ENCODE measurements at regions not wholly inside any gene's neighbourhood (a gene's known extent, or its start where the extent isn't known, plus 50 kb on each side); places are given as distances from the start of the nearest gene placed in this dataset.

DNA sequence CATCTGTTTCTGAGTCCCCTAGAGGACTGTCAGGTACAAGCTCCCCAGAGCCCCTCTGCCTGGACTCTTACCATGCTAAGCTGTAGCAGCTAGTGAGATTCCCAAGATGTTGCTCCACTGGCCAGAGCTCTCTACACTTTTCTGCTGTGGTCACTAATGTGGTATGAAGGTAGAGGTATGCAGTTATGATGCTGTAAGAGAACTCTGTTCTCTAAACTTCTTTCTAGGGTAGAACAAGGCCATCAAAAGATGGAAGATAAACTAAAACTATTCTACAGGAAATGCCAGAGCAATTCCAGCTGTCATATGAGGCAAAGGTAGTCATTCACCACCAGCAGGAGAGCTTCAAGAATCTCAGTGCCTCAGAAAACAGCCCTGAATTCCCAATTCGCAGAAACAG, 517.4 kb upstream of the ARRDC4 start:
- H3K36me3 ChIP-seq (ENCODE audit: control insufficient read depth, insufficient read depth, low read length) = no peaks in the 10 kb centered on the region
- H3K4me3 ChIP-seq (replicated peaks; ENCODE audit: low read depth, low read length) = no peak overlapping the region
- no peaks in the 10 kb centered on the region for H3K27me3 ChIP-seq (replicated peaks; ENCODE audit: control insufficient read depth, insufficient read depth, low read length)
- TF ChIP-seq, protein P1, sequence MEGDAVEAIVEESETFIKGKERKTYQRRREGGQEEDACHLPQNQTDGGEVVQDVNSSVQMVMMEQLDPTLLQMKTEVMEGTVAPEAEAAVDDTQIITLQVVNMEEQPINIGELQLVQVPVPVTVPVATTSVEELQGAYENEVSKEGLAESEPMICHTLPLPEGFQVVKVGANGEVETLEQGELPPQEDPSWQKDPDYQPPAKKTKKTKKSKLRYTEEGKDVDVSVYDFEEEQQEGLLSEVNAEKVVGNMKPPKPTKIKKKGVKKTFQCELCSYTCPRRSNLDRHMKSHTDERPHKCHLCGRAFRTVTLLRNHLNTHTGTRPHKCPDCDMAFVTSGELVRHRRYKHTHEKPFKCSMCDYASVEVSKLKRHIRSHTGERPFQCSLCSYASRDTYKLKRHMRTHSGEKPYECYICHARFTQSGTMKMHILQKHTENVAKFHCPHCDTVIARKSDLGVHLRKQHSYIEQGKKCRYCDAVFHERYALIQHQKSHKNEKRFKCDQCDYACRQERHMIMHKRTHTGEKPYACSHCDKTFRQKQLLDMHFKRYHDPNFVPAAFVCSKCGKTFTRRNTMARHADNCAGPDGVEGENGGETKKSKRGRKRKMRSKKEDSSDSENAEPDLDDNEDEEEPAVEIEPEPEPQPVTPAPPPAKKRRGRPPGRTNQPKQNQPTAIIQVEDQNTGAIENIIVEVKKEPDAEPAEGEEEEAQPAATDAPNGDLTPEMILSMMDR (IDR thresholded peaks at IDR 0.05; ENCODE audit: insufficient read depth, low read length, poor library complexity, severe bottlenecking) = no peak
- DNase-seq (ENCODE audit: extremely low read depth, insufficient read length) = no peak

DNA sequence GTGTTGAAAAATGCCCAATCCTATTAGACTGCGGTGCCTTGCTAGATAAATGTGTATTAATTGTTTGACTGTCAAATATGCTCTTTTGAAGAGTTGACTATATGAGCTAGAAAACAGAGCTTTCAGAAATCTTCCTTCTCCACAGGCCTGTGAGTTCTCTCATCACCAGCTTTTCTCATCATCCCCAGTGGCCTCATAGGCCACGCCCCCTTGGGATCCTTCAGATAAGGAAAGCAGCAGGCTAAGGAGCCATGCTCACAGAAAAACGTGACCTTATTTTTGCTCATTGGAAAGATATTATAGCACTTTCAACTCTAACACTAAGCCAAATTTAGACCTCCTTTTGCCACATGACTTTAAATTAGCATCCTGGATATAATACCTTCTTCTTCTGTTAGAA, 514.4 kb upstream of the ARRDC4 start:
- DNase-seq (ENCODE audit: extremely low read depth, insufficient read length) = no peak
- TF ChIP-seq, protein P1 (IDR thresholded peaks at IDR 0.05; ENCODE audit: insufficient read depth, low read length, poor library complexity, severe bottlenecking) = no peak
- Histone ChIP-seq H3K27me3 (replicated peaks; ENCODE audit: control insufficient read depth, insufficient read depth, low read length) (no peaks in the 10 kb centered on the region), H3K4me3 (replicated peaks; ENCODE audit: low read depth, low read length) (no peak overlapping the region), H3K36me3 (ENCODE audit: control insufficient read depth, insufficient read depth, low read length) (no peaks in the 10 kb centered on the region)

DNA sequence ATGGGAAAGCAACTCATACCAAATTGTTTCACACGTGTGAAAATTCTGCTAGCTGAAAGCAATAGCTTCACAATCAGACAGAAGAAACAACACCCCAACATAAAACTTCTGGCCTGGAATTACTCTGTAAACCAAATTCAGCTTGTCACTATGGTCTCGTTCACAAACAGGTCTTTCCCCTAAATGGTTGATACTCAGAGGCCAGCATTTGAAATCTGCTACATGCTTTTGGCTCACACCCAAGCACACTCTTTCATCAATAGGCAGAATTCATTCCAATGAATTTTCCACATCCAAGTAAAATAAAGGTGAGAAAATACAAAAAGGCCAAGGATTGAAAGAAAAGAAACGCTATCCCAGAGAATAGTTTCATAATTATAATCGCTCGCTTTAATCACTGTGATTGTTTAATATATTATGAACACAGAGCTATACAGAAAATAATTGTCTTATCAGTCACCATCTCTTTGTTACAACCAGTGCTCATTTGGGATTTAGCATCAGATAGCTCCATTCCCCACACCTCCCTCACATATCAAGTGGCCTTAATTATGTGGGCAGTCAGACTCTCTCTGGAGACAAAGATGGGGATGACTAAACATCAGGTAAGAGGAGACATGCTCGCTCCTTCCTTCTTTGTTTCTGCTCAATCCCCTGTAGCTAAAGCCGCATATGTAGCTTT, 503.8 kb upstream of the ARRDC4 start:
- TF ChIP-seq, protein P1 (IDR thresholded peaks at IDR 0.05; ENCODE audit: insufficient read depth, low read length, poor library complexity, severe bottlenecking) = no peak
- Histone ChIP-seq H3K27me3 (replicated peaks; ENCODE audit: control insufficient read depth, insufficient read depth, low read length) (no peaks in the 10 kb centered on the region), H3K36me3 (ENCODE audit: control insufficient read depth, insufficient read depth, low read length) (no peaks in the 10 kb centered on the region), H3K4me3 (replicated peaks; ENCODE audit: low read depth, low read length) (no peak overlapping the region)
- DNase-seq (ENCODE audit: extremely low read depth, insufficient read length) = no peak

DNA sequence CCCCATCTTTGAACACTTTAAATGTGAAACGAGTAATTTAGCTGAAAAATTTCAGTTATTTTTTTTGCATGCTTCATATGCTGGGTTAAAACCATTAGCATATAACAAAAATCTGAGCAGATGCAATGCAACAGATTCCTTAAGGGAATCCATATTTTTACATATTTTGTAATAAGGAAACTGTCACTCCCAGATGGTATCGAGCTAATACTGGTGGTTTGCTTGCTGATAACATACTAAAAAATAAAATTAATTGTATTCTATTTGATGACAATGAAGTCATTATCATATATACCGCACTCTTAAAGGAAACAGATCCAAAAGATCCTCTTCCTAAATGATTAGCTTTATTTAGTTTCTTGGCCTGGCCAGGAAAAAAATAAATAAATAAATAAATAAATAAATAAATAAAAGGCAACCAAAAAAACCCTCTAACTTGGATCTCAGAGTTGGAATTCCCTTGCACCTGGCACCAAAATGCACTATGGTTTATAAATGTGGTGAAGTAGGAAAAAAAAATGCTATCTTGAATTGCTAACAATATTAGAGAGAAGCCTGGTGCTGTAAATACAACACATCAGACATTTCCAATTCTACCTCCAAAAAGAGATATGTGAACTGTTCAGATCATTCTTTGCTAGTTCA, 503.2 kb upstream of the ARRDC4 start:
- no peaks in the 10 kb centered on the region for H3K27me3 ChIP-seq (replicated peaks; ENCODE audit: control insufficient read depth, insufficient read depth, low read length)
- no peak for DNase-seq (ENCODE audit: extremely low read depth, insufficient read length)
- no peak overlapping the region for H3K4me3 ChIP-seq (replicated peaks; ENCODE audit: low read depth, low read length)
- TF ChIP-seq, protein P1 (IDR thresholded peaks at IDR 0.05; ENCODE audit: insufficient read depth, low read length, poor library complexity, severe bottlenecking) = no peak
- no peaks in the 10 kb centered on the region for H3K36me3 ChIP-seq (ENCODE audit: control insufficient read depth, insufficient read depth, low read length)

- H3K4me3 ChIP-seq (replicated peaks; ENCODE audit: low read depth, low read length) = no peak overlapping the region
- no peaks in the 10 kb centered on the region for H3K36me3 ChIP-seq (ENCODE audit: control insufficient read depth, insufficient read depth, low read length)
- no peaks in the 10 kb centered on the region for H3K27me3 ChIP-seq (replicated peaks; ENCODE audit: control insufficient read depth, insufficient read depth, low read length)
- TF ChIP-seq, protein P1 (IDR thresholded peaks at IDR 0.05; ENCODE audit: insufficient read depth, low read length, poor library complexity, severe bottlenecking) = no peak
- DNase-seq (ENCODE audit: extremely low read depth, insufficient read length) = no peak
Observed at GRCh38 chr15:97459771-97460170, 500.7 kb upstream of the ARRDC4 start.

All from GM06990 (cell line).